IPS DF 6.9 (cell line): ENCODE measurements at regions not wholly inside any gene's neighbourhood (a gene's known extent, or its start where the extent isn't known, plus 50 kb on each side); places are given as distances from the start of the nearest gene placed in this dataset.

Experiments used
- DNase-seq: peaks from one replicate; pipeline ENCODE4 v3.0.0-alpha.2; 2013; ENCODE audit warnings: low read depth, low spot score
- H3K27ac ChIP-seq: one replicate; pipeline ENCODE4 v1.5.1; 2013; ENCODE audit warnings: low read length, control low read depth
- H3K27me3 ChIP-seq: 2 replicates; pipeline ENCODE4 v1.6.1; 2013; ENCODE audit warnings: mild to moderate bottlenecking, low read length; ENCODE audit not compliant: control insufficient read depth, insufficient read depth
- H3K36me3 ChIP-seq: 2 replicates; pipeline ENCODE4 v1.6.1; 2013; ENCODE audit warnings: low read length; ENCODE audit not compliant: control insufficient read depth, insufficient read depth
- H3K4me1 ChIP-seq: 2 replicates; pipeline ENCODE4 v1.6.1; 2013; ENCODE audit warnings: low read length; ENCODE audit not compliant: control insufficient read depth, insufficient read depth
- H3K4me3 ChIP-seq: 2 replicates; pipeline ENCODE4 v1.5.1; 2013; ENCODE audit warnings: mild to moderate bottlenecking, low read length
- H3K9me3 ChIP-seq: 2 replicates; pipeline ENCODE4 v1.6.1; 2013; ENCODE audit warnings: low read length, inconsistent platforms; ENCODE audit not compliant: control insufficient read depth, insufficient read depth
- WGBS: extraction: QIAGEN DNeasy Blood & Tissue Kit; methylation state at CpG from one replicate; pipeline ENCODE4 v1.1.7; 2013; ENCODE audit warnings: mixed read lengths, missing lambda C conversion rate; ENCODE audit not compliant: insufficient read length, insufficient coverage; 5-methylcytosine and 5-hydroxymethylcytosine counted together

GRCh38 chr2:88329815-88330603, 122.5 kb downstream of the FOXI3 start:
- Histone ChIP-seq H3K27ac (no peak overlapping the region), H3K36me3 (no peaks in the 10 kb centered on the region), H3K4me1 (no peaks in the 10 kb centered on the region), H3K9me3 (no peaks in the 10 kb centered on the region), H3K27me3 (no peaks in the 10 kb centered on the region), H3K4me3 (no peak overlapping the region)
- no CpG with 5 or more reads among the region's 8 CpGs for WGBS
- DNase-seq: peak; percentile 60

GRCh38 chr2:88321449-88322248, 130.8 kb downstream of the FOXI3 start:
- WGBS: no CpG with 5 or more reads among the region's 7 CpGs
- H3K27me3 ChIP-seq: no peaks in the 10 kb centered on the region

GRCh38 chr2:88320076-88320773, 132.3 kb downstream of the FOXI3 start:
- H3K4me1 ChIP-seq: no peaks in the 10 kb centered on the region; the same call in 1 of the 2 replicates
- no peaks in the 10 kb centered on the region for H3K36me3 ChIP-seq
- WGBS: no CpG with 5 or more reads among the region's 2 CpGs
- H3K27ac ChIP-seq: no peak overlapping the region
- H3K4me3 ChIP-seq: no peak overlapping the region
- no peak for DNase-seq
- no peaks in the 10 kb centered on the region for H3K9me3 ChIP-seq
- no peaks in the 10 kb centered on the region for H3K27me3 ChIP-seq

More at GRCh38 chr2:88321449-88322248, 130.8 kb downstream of the FOXI3 start:
- Histone ChIP-seq H3K4me3 (no peak overlapping the region), H3K27ac (no peak overlapping the region), H3K4me1 (no peaks in the 10 kb centered on the region; the same call in 1 of the 2 replicates), H3K36me3 (no peaks in the 10 kb centered on the region), H3K9me3 (no peaks in the 10 kb centered on the region)
- no peak for DNase-seq

GRCh38 chr2:88318956-88319330, 133.6 kb downstream of the FOXI3 start:
- DNase-seq: no peak
- no peak overlapping the region for H3K27ac ChIP-seq
- H3K4me1 ChIP-seq: no peaks in the 10 kb centered on the region; the same call in 1 of the 2 replicates
- no peaks in the 10 kb centered on the region for H3K27me3 ChIP-seq
- no peaks in the 10 kb centered on the region for H3K9me3 ChIP-seq
- H3K4me3 ChIP-seq: no peak overlapping the region
- no peaks in the 10 kb centered on the region for H3K36me3 ChIP-seq
- no CpG with 5 or more reads among the region's 5 CpGs for WGBS

- H3K27me3 ChIP-seq: no peaks in the 10 kb centered on the region
- DNase-seq: no peak
- no peaks in the 10 kb centered on the region for H3K9me3 ChIP-seq
- no peak overlapping the region for H3K27ac ChIP-seq
- H3K4me1 ChIP-seq: no peaks in the 10 kb centered on the region; the same call in 1 of the 2 replicates
- H3K36me3 ChIP-seq: no peaks in the 10 kb centered on the region
- WGBS: no CpG with 5 or more reads among the region's 5 CpGs
- no peak overlapping the region for H3K4me3 ChIP-seq
Observed at GRCh38 chr2:88318071-88318955, 134.2 kb downstream of the FOXI3 start.

- no CpG with 5 or more reads among the region's 1 CpG for WGBS
Observed at GRCh38 chr2:88310787-88311186, 140.6 kb downstream of the THNSL2 start.

GRCh38 chr2:88307817-88308216, 137.7 kb downstream of the THNSL2 start:
- H3K4me3 ChIP-seq: no peak overlapping the region
- H3K4me1 ChIP-seq: no peaks in the 10 kb centered on the region
- H3K27me3 ChIP-seq: no peaks in the 10 kb centered on the region
- H3K27ac ChIP-seq: no peak overlapping the region
- peak; percentile 61 for DNase-seq
- no peaks in the 10 kb centered on the region for H3K36me3 ChIP-seq
- H3K9me3 ChIP-seq: no peaks in the 10 kb centered on the region

More at GRCh38 chr2:88310787-88311186, 140.6 kb downstream of the THNSL2 start:
- Histone ChIP-seq H3K9me3 (no peaks in the 10 kb centered on the region), H3K36me3 (no peaks in the 10 kb centered on the region), H3K4me1 (no peaks in the 10 kb centered on the region), H3K27me3 (no peaks in the 10 kb centered on the region), H3K27ac (no peak overlapping the region), H3K4me3 (no peak overlapping the region)
- no peak for DNase-seq

GRCh38 chr2:88303865-88304264, 133.7 kb downstream of the THNSL2 start:
- 100% methylated on average over 1 of the region's 3 CpGs for WGBS
- H3K36me3 ChIP-seq: no peaks in the 10 kb centered on the region
- H3K4me1 ChIP-seq: no peaks in the 10 kb centered on the region
- no peaks in the 10 kb centered on the region for H3K9me3 ChIP-seq
- H3K27me3 ChIP-seq: no peaks in the 10 kb centered on the region
- no peak overlapping the region for H3K27ac ChIP-seq
- no peak for DNase-seq
- H3K4me3 ChIP-seq: no peak overlapping the region

GRCh38 chr2:88296247-88296646, 126.1 kb downstream of the THNSL2 start:
- Histone ChIP-seq H3K4me3 (no peak overlapping the region), H3K36me3 (no peaks in the 10 kb centered on the region), H3K9me3 (no peaks in the 10 kb centered on the region), H3K27me3 (no peaks in the 10 kb centered on the region), H3K4me1 (no peaks in the 10 kb centered on the region), H3K27ac (no peak overlapping the region)
- WGBS: no CpG with 5 or more reads among the region's 2 CpGs
- DNase-seq: no peak
